ENCODE measurements at regions not wholly inside any gene's neighbourhood (a gene's known extent, or its start where the extent isn't known, plus 50 kb on each side); places are given as distances from the start of the nearest gene placed in this dataset.

GRCh38 chrX:13487731-13488505 lies 81.5 kb upstream of the EGFL6 start (continued):
- TF ChIP-seq ELK1 (IDR thresholded peaks at IDR 0.05; ENCODE audit: low read depth, low read length) (no peak), ATF7 (IDR thresholded peaks at IDR 0.05; ENCODE audit: low read depth) (peak; percentile 37; the same call in 1 of the 2 replicates), MEF2A (IDR thresholded peaks at IDR 0.05; ENCODE audit: insufficient read depth, low read depth, low read length) (0 out of 2 replicates have a peak, but pooled peaks have one; percentile 22), CBFB (IDR thresholded peaks at IDR 0.05; ENCODE audit: low read depth) (no peak; the same call in 1 of the 2 replicates), CBX5 (IDR thresholded peaks at IDR 0.05; ENCODE audit: low read depth) (0 out of 2 replicates have a peak, but pooled peaks have one; percentile 57), SUPT20H (IDR thresholded peaks at IDR 0.05; ENCODE audit: borderline replicate concordance, control insufficient read depth, low read depth, low read length) (no peak), SREBF1 (IDR thresholded peaks at IDR 0.05; ENCODE audit: low read length) (no peak), MXI1 (IDR thresholded peaks at IDR 0.05; ENCODE audit: low read depth, low read length) (no peak), SPI1 (IDR thresholded peaks at IDR 0.05; ENCODE audit: borderline replicate concordance, insufficient read depth, low read depth, low read length) (no peak), IKZF1 (conservative IDR thresholded peaks at IDR 0.05) (peak; percentile 46; the same call in 1 of the 2 replicates), KLF5 (IDR thresholded peaks at IDR 0.05; ENCODE audit: partially characterized antibody) (no peak), PAX8 (IDR thresholded peaks at IDR 0.05) (no peak; the same call in 1 of the 2 replicates), STAT1 (conservative IDR thresholded peaks at IDR 0.05) (peak; percentile 20; the same call in 1 of the 2 replicates), JUND (IDR thresholded peaks at IDR 0.05; ENCODE audit: low read depth, low read length) (no peak), POLR2A (IDR thresholded peaks at IDR 0.05; ENCODE audit: low read depth, low read length) (no peak), CTCF (IDR thresholded peaks at IDR 0.05 in 2 of 3, conservative IDR thresholded peaks at IDR 0.05 in 1 of 3; ENCODE audit: control insufficient read depth in 2 of 3, extremely low read depth in 1 of 3, insufficient read depth in 1 of 3, low read depth in 3 of 3, low read length in 3 of 3) (peak; percentile 56 to 80 (median 62)), ZBTB4 (CRISPR knock-in tag; IDR thresholded peaks at IDR 0.05) (no peak), MEF2B (IDR thresholded peaks at IDR 0.05; ENCODE audit: partially characterized antibody, poor library complexity, severe bottlenecking) (no peak), HDGF (IDR thresholded peaks at IDR 0.05) (0 out of 2 replicates have a peak, but pooled peaks have one; percentile 10), NFXL1 (IDR thresholded peaks at IDR 0.05; ENCODE audit: borderline replicate concordance) (no peak), MLLT1 (IDR thresholded peaks at IDR 0.05) (0 out of 2 replicates have a peak, but pooled peaks have one; percentile 56), SMARCA5 (IDR thresholded peaks at IDR 0.05) (no peak), PML (IDR thresholded peaks at IDR 0.05; ENCODE audit: low read length) (no peak), ZNF622 (IDR thresholded peaks at IDR 0.05) (no peak)
